ENCODE measurements at regions not wholly inside any gene's neighbourhood (a gene's known extent, or its start where the extent isn't known, plus 50 kb on each side); places are given as distances from the start of the nearest gene placed in this dataset.

DNA sequence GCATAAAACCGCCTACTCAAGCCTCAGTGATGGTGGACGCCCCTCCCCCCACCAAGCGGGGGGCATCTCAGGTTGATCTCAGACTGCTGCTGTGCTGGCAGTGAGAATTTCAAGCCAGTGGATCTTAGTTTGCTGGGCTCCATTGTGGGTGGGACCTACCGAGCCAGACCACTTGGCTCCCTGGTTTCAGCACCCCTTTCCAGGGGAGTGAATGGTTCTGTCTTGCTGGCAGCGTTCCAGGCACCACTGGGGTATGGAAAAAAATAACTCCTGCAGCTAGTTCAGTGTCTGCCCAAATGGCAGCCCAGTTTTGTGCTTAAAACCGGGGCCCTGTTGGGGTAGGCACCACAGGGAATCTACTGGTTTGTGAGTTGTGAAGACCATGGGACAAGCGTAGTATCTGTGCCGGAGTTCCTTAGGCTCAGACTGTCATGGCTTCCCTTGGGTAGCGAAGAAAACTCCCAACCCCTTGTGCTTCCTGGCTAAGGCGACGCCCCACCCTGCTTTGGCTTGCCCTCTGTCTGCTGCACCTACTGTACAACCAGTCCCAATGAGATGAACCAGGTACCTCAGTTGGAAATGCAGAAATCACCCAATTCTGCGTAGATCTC lies 1334.5 kb upstream of the ADGRB3 start:
- CTCF ChIA-PET, result no interaction called here
- DNase-seq (ENCODE audit: extremely low spot score), result no peak
- POLR2A ChIA-PET, result no interaction called here
- TF ChIP-seq NFRKB (IDR thresholded peaks at IDR 0.05) (no peak), L3MBTL2 (conservative IDR thresholded peaks at IDR 0.05) (no peak), CTBP1 (IDR thresholded peaks at IDR 0.05; ENCODE audit: borderline replicate concordance) (no peak), TARDBP (IDR thresholded peaks at IDR 0.05) (no peak)

- CTCF ChIA-PET, result no interaction called here
- POLR2A ChIA-PET, result no interaction called here
- TF ChIP-seq BHLHE40 (IDR thresholded peaks at IDR 0.05; ENCODE audit: borderline replicate concordance), result no peak
- no peak for TF ChIP-seq SUZ12 (IDR thresholded peaks at IDR 0.05)
- TF ChIP-seq ELF4 (IDR thresholded peaks at IDR 0.05), result no peak
- TF ChIP-seq L3MBTL2 (conservative IDR thresholded peaks at IDR 0.05), result no peak
- no peak for TF ChIP-seq NFRKB (IDR thresholded peaks at IDR 0.05)
- TF ChIP-seq FOXA1 (IDR thresholded peaks at IDR 0.05), result no peak
- TF ChIP-seq TARDBP (IDR thresholded peaks at IDR 0.05), result no peak
- TF ChIP-seq ARNT (IDR thresholded peaks at IDR 0.05), result no peak
- no peak for TF ChIP-seq PKNOX1 (IDR thresholded peaks at IDR 0.05)
- no peak for TF ChIP-seq ZNF384 (IDR thresholded peaks at IDR 0.05)
- TF ChIP-seq HDGF (IDR thresholded peaks at IDR 0.05; ENCODE audit: borderline replicate concordance), result no peak
- no peak for TF ChIP-seq LEF1 (IDR thresholded peaks at IDR 0.05; ENCODE audit: borderline replicate concordance)
- no peak for DNase-seq (ENCODE audit: extremely low spot score)
These were observed 1342.9 kb upstream of the ADGRB3 start for GRCh38 chr6:67292169-67292568.

- ChIA-PET CTCF (no interaction called here), POLR2A (no interaction called here)
- no peak for TF ChIP-seq SP1 (IDR thresholded peaks at IDR 0.05)
- TF ChIP-seq NFRKB (IDR thresholded peaks at IDR 0.05), result no peak
- no peak for TF ChIP-seq ELF4 (IDR thresholded peaks at IDR 0.05)
- no peak for DNase-seq (ENCODE audit: extremely low spot score)
These were observed 1347.5 kb upstream of the ADGRB3 start for GRCh38 chr6:67287566-67287965.

- TF ChIP-seq L3MBTL2 (conservative IDR thresholded peaks at IDR 0.05) (no peak), FOXA1 (IDR thresholded peaks at IDR 0.05) (no peak), ZNF384 (IDR thresholded peaks at IDR 0.05) (no peak), ARNT (IDR thresholded peaks at IDR 0.05) (no peak), TARDBP (IDR thresholded peaks at IDR 0.05) (no peak), SP1 (IDR thresholded peaks at IDR 0.05) (no peak), FOXM1 (IDR thresholded peaks at IDR 0.05; ENCODE audit: borderline replicate concordance) (no peak), ELF4 (IDR thresholded peaks at IDR 0.05) (no peak), NFRKB (IDR thresholded peaks at IDR 0.05) (no peak), SUZ12 (IDR thresholded peaks at IDR 0.05) (no peak), HDGF (IDR thresholded peaks at IDR 0.05; ENCODE audit: borderline replicate concordance) (no peak), LEF1 (IDR thresholded peaks at IDR 0.05; ENCODE audit: borderline replicate concordance) (no peak), CTBP1 (IDR thresholded peaks at IDR 0.05; ENCODE audit: borderline replicate concordance) (no peak), PKNOX1 (IDR thresholded peaks at IDR 0.05) (no peak), FOXK2 (IDR thresholded peaks at IDR 0.05) (no peak), BHLHE40 (IDR thresholded peaks at IDR 0.05; ENCODE audit: borderline replicate concordance) (no peak)
- CTCF ChIA-PET, result no interaction called here
- POLR2A ChIA-PET, result no interaction called here
- no peak for DNase-seq (ENCODE audit: extremely low spot score)
These were observed 1349.1 kb upstream of the ADGRB3 start for GRCh38 chr6:67285770-67286495.

- no peak for TF ChIP-seq SP1 (IDR thresholded peaks at IDR 0.05)
- POLR2A ChIA-PET, result no interaction called here
- CTCF ChIA-PET, result no interaction called here
- DNase-seq (ENCODE audit: extremely low spot score), result no peak
These were observed 1357.8 kb upstream of the ADGRB3 start for GRCh38 chr6:67277312-67277711.

GRCh38 chr6:67265996-67266921 lies 1368.8 kb upstream of the ADGRB3 start:
- POLR2A ChIA-PET, result no interaction called here
- DNase-seq (ENCODE audit: extremely low spot score), result no peak
- no peak for TF ChIP-seq FOXK2 (IDR thresholded peaks at IDR 0.05)
- TF ChIP-seq ARNT (IDR thresholded peaks at IDR 0.05), result no peak
- no peak for TF ChIP-seq CTBP1 (IDR thresholded peaks at IDR 0.05; ENCODE audit: borderline replicate concordance)
- CTCF ChIA-PET, result no interaction called here

DNA sequence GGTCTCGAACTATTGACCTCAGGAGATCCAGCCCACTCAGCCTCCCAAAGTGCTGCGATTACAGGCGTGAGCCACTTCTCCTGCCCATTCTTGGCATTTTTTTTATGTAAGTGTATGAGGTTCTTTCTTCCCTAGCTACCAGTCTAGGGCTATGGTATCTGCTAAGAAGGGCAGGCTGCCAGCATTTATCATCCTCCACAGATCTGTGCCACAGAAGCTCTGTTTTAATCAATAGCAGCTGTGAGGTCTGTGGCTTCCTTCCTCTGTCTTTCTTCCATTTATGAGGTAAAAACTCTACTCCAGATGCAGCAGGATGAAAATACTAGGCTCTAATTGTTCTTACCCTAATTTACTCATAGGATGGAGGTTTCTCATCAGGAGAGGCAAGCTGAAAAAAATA lies 1382.4 kb upstream of the ADGRB3 start:
- no peak for DNase-seq (ENCODE audit: extremely low spot score)
- ChIA-PET POLR2A (no interaction called here), CTCF (no interaction called here)
- no peak for TF ChIP-seq HDGF (IDR thresholded peaks at IDR 0.05; ENCODE audit: borderline replicate concordance)
- TF ChIP-seq TARDBP (IDR thresholded peaks at IDR 0.05), result no peak
- no peak for TF ChIP-seq ZNF384 (IDR thresholded peaks at IDR 0.05)
- no peak for TF ChIP-seq PKNOX1 (IDR thresholded peaks at IDR 0.05)
- no peak for TF ChIP-seq FOXA1 (IDR thresholded peaks at IDR 0.05)
- no peak for TF ChIP-seq SP1 (IDR thresholded peaks at IDR 0.05)
